Hepatocyte (in vitro differentiated cells): ENCODE measurements at regions not wholly inside any gene's neighbourhood (a gene's known extent, or its start where the extent isn't known, plus 50 kb on each side); places are given as distances from the start of the nearest gene placed in this dataset.

Source experiments
- EZH2 ChIP-seq: fragments of 200-600 bp; sonication (generic); IDR thresholded peaks from 2 replicates; pipeline ENCODE4 v1.6.1; 2016; ENCODE audit warnings: antibody characterized with exemption, mild to moderate bottlenecking, borderline replicate concordance
- EZH2phosphoT487 ChIP-seq: fragments of 200-600 bp; sonication (generic); IDR thresholded peaks from one replicate; pipeline ENCODE4 v1.6.1; 2018; ENCODE audit warnings: antibody characterized with exemption, mild to moderate bottlenecking, low read depth, moderate library complexity; ENCODE audit not compliant: unreplicated experiment, severe bottlenecking
- TF ChIP-seq, protein P1 (sequence below): fragments of 200-600 bp; sonication (generic); IDR thresholded peaks from 2 replicates; pipeline ENCODE4 v1.5.1; 2016; ENCODE audit warnings: antibody characterized with exemption, mild to moderate bottlenecking; ENCODE audit not compliant: poor library complexity

DNA sequence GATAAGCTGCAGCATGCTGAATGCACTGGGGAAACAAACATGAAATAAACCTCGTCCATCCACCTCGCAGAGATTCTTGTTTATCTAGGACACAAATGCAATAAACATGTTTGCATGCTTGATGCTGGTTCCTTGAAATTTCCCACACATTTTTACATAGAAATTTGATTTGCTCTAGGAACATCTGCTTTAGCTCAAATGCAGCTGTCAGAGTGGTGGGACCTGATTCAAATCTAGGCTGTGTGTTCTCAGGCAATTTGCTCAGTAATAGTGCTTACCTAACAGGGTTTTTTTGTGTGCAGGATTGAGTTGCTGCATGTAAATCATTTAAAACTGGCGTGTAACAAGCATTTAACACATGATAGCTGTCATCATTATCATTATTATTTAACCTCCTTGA is 293.1 kb downstream of the QDPR start:
- TF ChIP-seq, protein P1, sequence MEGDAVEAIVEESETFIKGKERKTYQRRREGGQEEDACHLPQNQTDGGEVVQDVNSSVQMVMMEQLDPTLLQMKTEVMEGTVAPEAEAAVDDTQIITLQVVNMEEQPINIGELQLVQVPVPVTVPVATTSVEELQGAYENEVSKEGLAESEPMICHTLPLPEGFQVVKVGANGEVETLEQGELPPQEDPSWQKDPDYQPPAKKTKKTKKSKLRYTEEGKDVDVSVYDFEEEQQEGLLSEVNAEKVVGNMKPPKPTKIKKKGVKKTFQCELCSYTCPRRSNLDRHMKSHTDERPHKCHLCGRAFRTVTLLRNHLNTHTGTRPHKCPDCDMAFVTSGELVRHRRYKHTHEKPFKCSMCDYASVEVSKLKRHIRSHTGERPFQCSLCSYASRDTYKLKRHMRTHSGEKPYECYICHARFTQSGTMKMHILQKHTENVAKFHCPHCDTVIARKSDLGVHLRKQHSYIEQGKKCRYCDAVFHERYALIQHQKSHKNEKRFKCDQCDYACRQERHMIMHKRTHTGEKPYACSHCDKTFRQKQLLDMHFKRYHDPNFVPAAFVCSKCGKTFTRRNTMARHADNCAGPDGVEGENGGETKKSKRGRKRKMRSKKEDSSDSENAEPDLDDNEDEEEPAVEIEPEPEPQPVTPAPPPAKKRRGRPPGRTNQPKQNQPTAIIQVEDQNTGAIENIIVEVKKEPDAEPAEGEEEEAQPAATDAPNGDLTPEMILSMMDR, result no peak
- TF ChIP-seq EZH2phosphoT487, result no peak
- TF ChIP-seq EZH2, result no peak
